ENCODE measurements at regions not wholly inside any gene's neighbourhood (a gene's known extent, or its start where the extent isn't known, plus 50 kb on each side); places are given as distances from the start of the nearest gene placed in this dataset.

GRCh38 chr18:57975805-57976204, 68.2 kb upstream of the NEDD4L start:
- intact Hi-C loops (cut with DNase I), result no loop called here
- Histone ChIP-seq H3K9me3 (no peaks in the 10 kb centered on the region), H3K27ac (peak overlapping the region in 1 of 3 donors; percentile 11), H3K4me1 (peaks cover 0 to 8% (median 4%) of the 10 kb centered on the region in 4 donors), H3K36me3 (no peaks in the 10 kb centered on the region), H3K27me3 (no peaks in the 10 kb centered on the region), H3K4me3 (no peak overlapping the region)
- DNase-seq (no peak), ATAC-seq (peak; percentile 46 to 74 (median 63))
- no peak for TF ChIP-seq CTCF (IDR thresholded peaks at IDR 0.05)
- TF ChIP-seq POLR2A (IDR thresholded peaks at IDR 0.05), result no peak
- 45% methylated on average over 2 of the region's 2 CpGs for WGBS (ENCODE audit: insufficient coverage, low coverage, low lambda C conversion rate, missing lambda C conversion rate)

- no peak overlapping the region for H3K27ac ChIP-seq
- H3K27me3 ChIP-seq, result no peaks in the 10 kb centered on the region
- intact Hi-C loops (cut with DNase I), result no loop called here
- no peak overlapping the region for H3K4me3 ChIP-seq
- H3K4me1 ChIP-seq, result peaks cover 0 to 8% (median 4%) of the 10 kb centered on the region in 4 donors
- no peaks in the 10 kb centered on the region for H3K36me3 ChIP-seq
- TF ChIP-seq CTCF (IDR thresholded peaks at IDR 0.05) (no peak), POLR2A (IDR thresholded peaks at IDR 0.05) (no peak)
- WGBS (ENCODE audit: insufficient coverage, low coverage, low lambda C conversion rate, missing lambda C conversion rate), result 56% methylated on average over 6 of the region's 6 CpGs
- no peak for DNase-seq
- ATAC-seq, result peak; percentile 16 to 51 (median 25)
- H3K9me3 ChIP-seq, result no peaks in the 10 kb centered on the region
Measured at GRCh38 chr18:57974585-57975265, 69.3 kb upstream of the NEDD4L start.

GRCh38 chr18:57973889-57974288, 70.1 kb upstream of the NEDD4L start:
- WGBS (ENCODE audit: insufficient coverage, low coverage, low lambda C conversion rate, missing lambda C conversion rate), result 89% methylated on average over 7 of the region's 7 CpGs
- ATAC-seq (no peak), DNase-seq (no peak)
- H3K9me3 ChIP-seq, result no peaks in the 10 kb centered on the region
- no peaks in the 10 kb centered on the region for H3K36me3 ChIP-seq
- H3K27ac ChIP-seq, result no peak overlapping the region
- no peak overlapping the region for H3K4me3 ChIP-seq
- H3K4me1 ChIP-seq, result peaks cover 0 to 8% (median 4%) of the 10 kb centered on the region in 4 donors
- intact Hi-C loops (cut with DNase I), result no loop called here
- H3K27me3 ChIP-seq, result no peaks in the 10 kb centered on the region
- TF ChIP-seq POLR2A (IDR thresholded peaks at IDR 0.05) (no peak), CTCF (IDR thresholded peaks at IDR 0.05) (no peak)

GRCh38 chr18:57970356-57971095, 73.5 kb upstream of the NEDD4L start:
- 100% methylated on average over 4 of the region's 12 CpGs for WGBS (ENCODE audit: insufficient coverage, low coverage, low lambda C conversion rate, missing lambda C conversion rate)
- Histone ChIP-seq H3K4me1 (no peaks in the 10 kb centered on the region), H3K27ac (no peak overlapping the region), H3K27me3 (no peaks in the 10 kb centered on the region), H3K9me3 (no peaks in the 10 kb centered on the region), H3K4me3 (no peak overlapping the region), H3K36me3 (no peaks in the 10 kb centered on the region)
- no peak for TF ChIP-seq POLR2A (IDR thresholded peaks at IDR 0.05)
- TF ChIP-seq CTCF (IDR thresholded peaks at IDR 0.05), result peak in 3 of 4 donors; percentile 7 to 30 (median 22)
- DNase-seq (no peak), ATAC-seq (peak in 1 of 4 donors; percentile 35)
- intact Hi-C loops (cut with DNase I), result no loop called here
